K562 (cell line): ENCODE measurements at regions not wholly inside any gene's neighbourhood (a gene's known extent, or its start where the extent isn't known, plus 50 kb on each side); places are given as distances from the start of the nearest gene placed in this dataset.

Experiments
- ATAC-seq: fragments of 200-7000 bp; cut with Tn5 transposase; 3 replicates; pipeline ENCODE4 v1.9.1; 2020; ENCODE audit warnings: moderate library complexity
- BruUV-seq: library from RNA; stranded (reverse); fragments of 400-500 nt; replicated peaks from 2 replicates; lab custom pipeline; 2021; lab: Mats Ljungman, UMichigan
- CTCF ChIA-PET: fragments of 300-600 bp; formaldehyde crosslinking; extraction: SDS; loops from one replicate; lab custom pipeline; 2021; ENCODE audit warnings: low intra/inter-chr PET ratio; lab: Yijun Ruan, JAX
- POLR2A ChIA-PET: fragments of 300-600, 350-650 bp; sonication (Branson Sonifier 250); formaldehyde crosslinking; extraction: SDS; loops from one replicate; lab custom pipeline; 2021; ENCODE audit warnings: antibody characterized with exemption, inconsistent platforms; lab: Yijun Ruan, JAX
- DNase-seq, 4 experiments: peaks; one replicate each; pipeline versions ENCODE4 v3.0.0 to v3.0.0-alpha.2; 2011 to 2018; ENCODE audit warnings: low spot score in 3 of 4, mixed read lengths in 3 of 4; ENCODE audit errors: extremely low read depth in 1 of 4
- FAIRE-seq: peaks from 2 replicates; lab custom pipeline; 2011; peaks lifted over from hg19 to GRCh38; lab: Jason Lieb, UNC
- H2AFZ ChIP-seq: 2 replicates; pipeline ENCODE4 v1.6.0; 2011; ENCODE audit warnings: low read depth, low read length, control low read depth, inconsistent platforms
- H3K27ac ChIP-seq: fragments of 200-600 bp; 3 replicates; pipeline ENCODE4 v1.8.0; 2011; ENCODE audit warnings: low read depth, mild to moderate bottlenecking, control low read depth, inconsistent platforms, low read length, moderate library complexity, mixed read lengths; ENCODE audit errors: extremely low read depth
- H3K27me3 ChIP-seq, 2 experiments: fragments of 300-600 bp in 1 of 2; 2 replicates in 1 of 2; 3 replicates in 1 of 2; pipeline versions ENCODE4 v1.6.0 to v1.8.0; 2011; ENCODE audit warnings: inconsistent platforms in 2 of 2, low read length in 2 of 2, mild to moderate bottlenecking in 1 of 2, mixed read lengths in 1 of 2, moderate library complexity in 1 of 2; ENCODE audit not compliant: control insufficient read depth in 2 of 2, insufficient read depth in 2 of 2
- H3K36me3 ChIP-seq: fragments of 300-600 bp; 3 replicates; pipeline ENCODE4 v1.8.0; 2011; ENCODE audit warnings: mild to moderate bottlenecking, low read length, inconsistent platforms; ENCODE audit not compliant: control insufficient read depth, insufficient read depth
- H3K4me1 ChIP-seq, 2 experiments: fragments of 200-600 bp in 1 of 2; replicated peaks in 1 of 2; 2 replicates in 1 of 2; 3 replicates in 1 of 2; pipeline versions ENCODE4 v1.5.1 to v1.8.0; 2011; ENCODE audit warnings: inconsistent platforms in 2 of 2, low read length in 2 of 2, mild to moderate bottlenecking in 1 of 2, mixed read lengths in 1 of 2, moderate library complexity in 1 of 2; ENCODE audit not compliant: control insufficient read depth in 2 of 2, insufficient read depth in 2 of 2
- H3K4me2 ChIP-seq: 2 replicates; pipeline ENCODE4 v1.6.1; 2011; ENCODE audit warnings: low read length, control low read depth, inconsistent platforms, mixed read lengths; ENCODE audit not compliant: insufficient read depth
- H3K4me3 ChIP-seq: fragments of 200-600 bp; sonication (generic), shearing (Covaris generic); 2 replicates; pipeline ENCODE4 v1.5.1; 2016; ENCODE audit warnings: control low read depth, inconsistent platforms
- H3K79me2 ChIP-seq: fragments of 200-600 bp; 3 replicates; pipeline ENCODE4 v1.8.0; 2011; ENCODE audit warnings: low read length, inconsistent platforms; ENCODE audit not compliant: control insufficient read depth, insufficient read depth
- H3K9ac ChIP-seq, 2 experiments: 2 replicates each; pipeline versions ENCODE4 v1.6.0 to v1.6.1; 2011; ENCODE audit warnings: low read depth in 2 of 2, low read length in 2 of 2, control low read depth in 1 of 2, inconsistent platforms in 1 of 2, mild to moderate bottlenecking in 1 of 2, mixed read lengths in 1 of 2; ENCODE audit not compliant: insufficient read depth in 1 of 2
- H3K9me1 ChIP-seq: one replicate; pipeline ENCODE4 v1.6.0; 2011; ENCODE audit warnings: inconsistent platforms, mild to moderate bottlenecking, low read length, moderate library complexity; ENCODE audit not compliant: control insufficient read depth, insufficient read depth
- H3K9me3 ChIP-seq: replicated peaks from 2 replicates; pipeline ENCODE4 v1.5.1; 2011; ENCODE audit warnings: low read depth, low read length, inconsistent platforms; ENCODE audit not compliant: control insufficient read depth, insufficient read depth
- H4K20me1 ChIP-seq: replicated peaks from 2 replicates; pipeline ENCODE4 v1.6.1; 2011; ENCODE audit warnings: low read length, inconsistent platforms, mixed read lengths; ENCODE audit not compliant: control insufficient read depth, insufficient read depth
- ARID3B ChIP-seq: fragments of 250-450 bp; sonication (Bioruptor Pico); IDR thresholded peaks from 2 replicates; pipeline ENCODE4 v1.4.0; 2020; ENCODE audit warnings: borderline replicate concordance
- CSDE1 ChIP-seq, 2 experiments: fragments of 450-650 bp; IDR thresholded peaks; 2 replicates each; pipeline ENCODE4 v1.6.1; 2016; ENCODE audit warnings: mild to moderate bottlenecking in 1 of 2
- ETV5 ChIP-seq: sonication (generic); formaldehyde crosslinking; IDR thresholded peaks from 2 replicates; pipeline ENCODE4 v1.4.0; 2020; ENCODE audit warnings: low read depth, mild to moderate bottlenecking, missing genetic modification reagents
- FUS ChIP-seq: fragments of 200-400 bp; formaldehyde crosslinking; optimal IDR thresholded peaks from 2 replicates; pipeline ENCODE3; 2017; ENCODE audit warnings: low read depth, low read length
- GABPB2 ChIP-seq: fragments of 250-450 bp; sonication (Bioruptor Pico); conservative IDR thresholded peaks from 2 replicates; pipeline ENCODE4 v1.5.1; 2021; ENCODE audit warnings: mild to moderate bottlenecking
- HMGN3 ChIP-seq: IDR thresholded peaks from 2 replicates; pipeline ENCODE4 v1.6.1; 2011; ENCODE audit warnings: borderline replicate concordance, low read depth, mild to moderate bottlenecking, mixed read lengths, low read length; ENCODE audit not compliant: insufficient read length; ENCODE audit errors: extremely low read depth
- KDM1A ChIP-seq, 2 experiments: fragments of 450-650 bp; IDR thresholded peaks; 2 replicates each; pipeline ENCODE4 v1.6.1; 2016; ENCODE audit warnings: mild to moderate bottlenecking in 2 of 2
- MCM3 ChIP-seq: fragments of 450-650 bp; IDR thresholded peaks from 2 replicates; pipeline ENCODE4 v1.6.1; 2016
- TCF7L2 ChIP-seq: fragments of 150-350 bp; IDR thresholded peaks from 2 replicates; pipeline ENCODE4 v1.6.1; 2016; ENCODE audit warnings: low read depth, mild to moderate bottlenecking, low read length, moderate library complexity
- UBTF ChIP-seq, 2 experiments: IDR thresholded peaks; 2 replicates each; pipeline ENCODE4 v1.6.1; 2012; ENCODE audit warnings: improper control_type of control experiment in 2 of 2, low read depth in 2 of 2, low read length in 2 of 2, borderline replicate concordance in 1 of 2
- ZFP1 ChIP-seq: fragments of 450-650 bp; formaldehyde crosslinking; IDR thresholded peaks from 2 replicates; pipeline ENCODE4 v1.4.0; 2020; ENCODE audit warnings: mild to moderate bottlenecking, mixed read lengths
- ZNF316 ChIP-seq: fragments of 450-650 bp; IDR thresholded peaks from 2 replicates; pipeline ENCODE4 v1.6.1; 2016
- WGBS: fragments of 100-300 bp; shearing (Covaris generic); methylation state at CpG from one replicate; pipeline ENCODE4 v1.1.6; 2016; ENCODE audit warnings: low coverage, mixed read lengths; ENCODE audit not compliant: insufficient coverage; ENCODE audit errors: missing lambda C conversion rate; 5-methylcytosine and 5-hydroxymethylcytosine counted together
- in situ Hi-C: fragments of 300-500 bp; cut with MboI; formaldehyde crosslinking; loops from 4 replicates; pipeline ENCODE4 v1.15.0; 2018; ENCODE audit warnings: inconsistent platforms, mixed read lengths
- intact Hi-C: fragments of 100-400 bp; cut with micrococcal nuclease; formaldehyde crosslinking; loops from 2 replicates; pipeline ENCODE4 v1.14.2; 2022
- TF ChIP-seq, protein P1 (sequence below): fragments of 250-450 bp; sonication (Bioruptor Pico); IDR thresholded peaks from 2 replicates; pipeline ENCODE4 v1.4.0; 2020
- TF ChIP-seq, protein P2 (sequence below): fragments of 450-650 bp; formaldehyde crosslinking; IDR thresholded peaks from 2 replicates; pipeline ENCODE4 v1.4.0; 2020; ENCODE audit warnings: mild to moderate bottlenecking, moderate library complexity

- 3% methylated on average over 8 of the region's 10 CpGs for WGBS
- ATAC-seq (no peak), DNase-seq (no peak), FAIRE-seq (no peak)
- no TSS peak for BruUV-seq
- Histone ChIP-seq H3K4me3 (no peak overlapping the region), H3K27me3 (peaks cover under 1 to 25% of the 10 kb centered on the region in 2 experiments; a peak in 3 of 5 replicates), H3K9ac (no peak overlapping the region), H2AFZ (no peak overlapping the region), H3K79me2 (no peaks in the 10 kb centered on the region), H3K4me1 (no peaks in the 10 kb centered on the region), H3K27ac (no peak overlapping the region), H4K20me1 (no peaks in the 10 kb centered on the region), H3K36me3 (no peaks in the 10 kb centered on the region), H3K9me3 (no peaks in the 10 kb centered on the region), H3K9me1 (no peaks in the 10 kb centered on the region), H3K4me2 (no peak overlapping the region)
- CTCF ChIA-PET: no interaction called here
- POLR2A ChIA-PET: no interaction called here
- TF ChIP-seq TCF7L2 (no peak), CSDE1 (IDR thresholded peaks at IDR 0.05) (no peak), FUS (no peak), ARID3B (CRISPR knock-in tag) (no peak), UBTF (IDR thresholded peaks at IDR 0.05; ENCODE audit: borderline replicate concordance in 1 of 2, low read depth in 2 of 2, low read length in 2 of 2) (no peak), MCM3 (no peak), KDM1A (IDR thresholded peaks at IDR 0.05) (no peak), ETV5 (CRISPR knock-in tag) (no peak), HMGN3 (no peak), GABPB2 (no peak), ZFP1 (CRISPR knock-in tag) (no peak), ZNF316 (no peak)
- TF ChIP-seq, protein P1, sequence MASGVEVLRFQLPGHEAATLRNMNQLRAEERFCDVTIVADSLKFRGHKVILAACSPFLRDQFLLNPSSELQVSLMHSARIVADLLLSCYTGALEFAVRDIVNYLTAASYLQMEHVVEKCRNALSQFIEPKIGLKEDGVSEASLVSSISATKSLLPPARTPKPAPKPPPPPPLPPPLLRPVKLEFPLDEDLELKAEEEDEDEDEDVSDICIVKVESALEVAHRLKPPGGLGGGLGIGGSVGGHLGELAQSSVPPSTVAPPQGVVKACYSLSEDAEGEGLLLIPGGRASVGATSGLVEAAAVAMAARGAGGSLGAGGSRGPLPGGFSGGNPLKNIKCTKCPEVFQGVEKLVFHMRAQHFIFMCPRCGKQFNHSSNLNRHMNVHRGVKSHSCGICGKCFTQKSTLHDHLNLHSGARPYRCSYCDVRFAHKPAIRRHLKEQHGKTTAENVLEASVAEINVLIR (CRISPR knock-in tag): no peak
- TF ChIP-seq, protein P2, sequence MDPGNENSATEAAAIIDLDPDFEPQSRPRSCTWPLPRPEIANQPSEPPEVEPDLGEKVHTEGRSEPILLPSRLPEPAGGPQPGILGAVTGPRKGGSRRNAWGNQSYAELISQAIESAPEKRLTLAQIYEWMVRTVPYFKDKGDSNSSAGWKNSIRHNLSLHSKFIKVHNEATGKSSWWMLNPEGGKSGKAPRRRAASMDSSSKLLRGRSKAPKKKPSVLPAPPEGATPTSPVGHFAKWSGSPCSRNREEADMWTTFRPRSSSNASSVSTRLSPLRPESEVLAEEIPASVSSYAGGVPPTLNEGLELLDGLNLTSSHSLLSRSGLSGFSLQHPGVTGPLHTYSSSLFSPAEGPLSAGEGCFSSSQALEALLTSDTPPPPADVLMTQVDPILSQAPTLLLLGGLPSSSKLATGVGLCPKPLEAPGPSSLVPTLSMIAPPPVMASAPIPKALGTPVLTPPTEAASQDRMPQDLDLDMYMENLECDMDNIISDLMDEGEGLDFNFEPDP (CRISPR knock-in tag): no peak
- in situ Hi-C loops (no loop called here), intact Hi-C loops (no loop called here)
Measured at GRCh38 chr18:78764544-78764943, 215.1 kb upstream of the SALL3 start.
